NCI-H510A (cell line): ENCODE measurements at regions not wholly inside any gene's neighbourhood (a gene's known extent, or its start where the extent isn't known, plus 50 kb on each side); places are given as distances from the start of the nearest gene placed in this dataset.
"Not testable (repeated sequence)": the region's sequence is repeated elsewhere in the genome, so short reads cannot be mapped to it uniquely, and the experiment has no call there.

Experiments used
- DNase-seq: peaks from one replicate; lab custom pipeline; 2025; lab: John Stamatoyannopoulos, UW

- not testable (repeated sequence) for DNase-seq
Observed at GRCh38 chr13:100766570-100766969, 92.0 kb upstream of the TMTC4 start.

- no peak for DNase-seq
Observed at GRCh38 chr13:100764937-100765336, 90.3 kb upstream of the TMTC4 start.

- not testable (repeated sequence) for DNase-seq
Observed at GRCh38 chr13:100762126-100762525, 87.5 kb upstream of the TMTC4 start.

- DNase-seq, result no peak
Observed at GRCh38 chr13:100755891-100756290, 81.3 kb upstream of the TMTC4 start.

GRCh38 chr13:100754459-100754858, 79.9 kb upstream of the TMTC4 start:
- no peak for DNase-seq

GRCh38 chr13:100753376-100753775, 78.8 kb upstream of the TMTC4 start:
- DNase-seq, result no peak

GRCh38 chr13:100751826-100752225, 77.2 kb upstream of the TMTC4 start:
- DNase-seq, result no peak

- DNase-seq, result no peak
Observed at GRCh38 chr13:100746953-100747683, 72.5 kb upstream of the TMTC4 start.

- no peak for DNase-seq
Observed at GRCh38 chr13:100738176-100738855, 63.7 kb upstream of the TMTC4 start.

- no peak for DNase-seq
Observed at GRCh38 chr13:100735494-100735893, 60.9 kb upstream of the TMTC4 start.

GRCh38 chr13:100734194-100734720, 59.7 kb upstream of the TMTC4 start:
- DNase-seq, result no peak

GRCh38 chr13:100733261-100733660, 58.7 kb upstream of the TMTC4 start:
- no peak for DNase-seq

- no peak for DNase-seq
Observed at GRCh38 chr13:100728201-100728600, 53.6 kb upstream of the TMTC4 start.

- DNase-seq, result no peak
Observed at GRCh38 chr13:100725472-100725871, 50.9 kb upstream of the TMTC4 start.

- no peak for DNase-seq
Observed at GRCh38 chr13:100724568-100724967, 50.0 kb upstream of the TMTC4 start.
